Breast epithelium (tissue), 3 donors: ENCODE measurements at regions not wholly inside any gene's neighbourhood (a gene's known extent, or its start where the extent isn't known, plus 50 kb on each side); places are given as distances from the start of the nearest gene placed in this dataset.
"Not testable (repeated sequence)": the region's sequence is repeated elsewhere in the genome, so short reads cannot be mapped to it uniquely, and the experiment has no call there.

Experiments used
- CTCF ChIP-seq, 3 donors: fragments of 450-650 bp; IDR thresholded peaks; one replicate each; pipeline ENCODE4 v1.5.1; 2016 to 2017; ENCODE audit warnings: antibody characterized with exemption in 3 of 3, mild to moderate bottlenecking in 3 of 3, moderate library complexity in 3 of 3
- POLR2A ChIP-seq: fragments of 450-650 bp; IDR thresholded peaks from one replicate; pipeline ENCODE4 v1.6.1; 2016; ENCODE audit warnings: antibody characterized with exemption, mild to moderate bottlenecking, moderate library complexity
- POLR2AphosphoS5 ChIP-seq, 3 donors: sonication (generic); formaldehyde crosslinking; IDR thresholded peaks; one replicate each; pipeline ENCODE4 v1.6.1; 2017; ENCODE audit warnings: antibody characterized with exemption in 3 of 3

DNA sequence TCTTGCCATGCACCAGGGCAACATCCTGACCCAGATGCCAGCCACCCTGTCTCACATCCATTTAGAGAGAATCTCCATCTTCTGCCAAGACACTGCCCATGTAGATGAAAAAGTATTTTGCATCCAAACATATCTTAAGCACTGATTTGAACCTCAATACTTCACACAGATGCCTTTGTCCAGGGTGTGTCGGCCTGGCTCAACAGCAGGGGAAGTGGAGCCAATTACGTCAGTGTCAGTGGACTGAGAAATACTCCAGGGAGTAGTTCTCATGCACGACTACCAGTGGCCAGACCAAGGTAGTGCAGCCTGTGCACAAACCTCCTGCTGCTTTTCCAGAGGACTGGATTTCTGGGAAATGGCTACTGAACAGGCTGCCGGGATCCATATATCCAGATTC, 4840.7 kb upstream of the OR11H1 start:
- not testable (repeated sequence) for TF ChIP-seq POLR2A; POLR2AphosphoS5 (IDR thresholded peaks at IDR 0.05); CTCF (IDR thresholded peaks at IDR 0.05)
